ENCODE measurements at regions not wholly inside any gene's neighbourhood (a gene's known extent, or its start where the extent isn't known, plus 50 kb on each side); places are given as distances from the start of the nearest gene placed in this dataset.

DNA sequence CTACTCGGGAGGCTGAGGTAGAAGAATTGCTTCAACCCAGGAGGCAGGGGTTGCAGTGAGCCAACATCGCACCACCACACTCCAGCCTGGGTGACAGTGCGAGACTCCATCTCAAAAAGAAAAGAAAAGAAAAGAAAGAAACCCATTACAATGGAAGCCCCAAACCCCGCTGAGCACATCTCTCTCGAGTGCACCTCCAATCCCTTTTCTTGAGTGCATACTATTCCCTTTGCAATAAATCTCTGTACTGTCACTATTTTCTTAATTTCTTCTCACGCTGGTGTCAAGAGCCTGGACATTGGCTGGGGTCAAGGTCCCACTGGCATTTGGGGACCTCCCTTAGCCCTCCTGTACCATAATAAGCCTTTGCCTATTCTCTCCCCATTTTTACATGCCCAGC lies 398.4 kb upstream of the EEF2KMT start:
- no peak for DNase-seq

DNA sequence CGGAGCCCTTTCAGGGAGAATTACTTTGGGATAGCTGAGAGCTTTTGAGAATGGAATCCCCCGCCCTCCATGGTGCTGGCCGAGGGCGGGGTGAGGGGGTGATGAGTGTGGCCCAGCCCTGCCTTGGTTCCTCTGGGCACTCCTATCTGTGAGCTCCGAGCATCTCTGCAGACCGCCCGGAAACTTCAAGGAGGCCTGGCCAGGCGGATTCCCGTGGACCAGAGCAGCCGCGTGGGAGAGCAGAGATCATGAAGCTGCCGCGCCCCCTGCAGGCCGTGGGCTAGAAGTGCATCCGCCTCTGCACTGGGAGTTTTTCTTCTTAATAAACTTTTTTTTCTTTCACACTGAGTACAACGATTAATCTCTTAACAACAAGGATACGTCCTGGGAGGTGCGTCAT lies 392.9 kb upstream of the EEF2KMT start:
- DNase-seq, result no peak

DNA sequence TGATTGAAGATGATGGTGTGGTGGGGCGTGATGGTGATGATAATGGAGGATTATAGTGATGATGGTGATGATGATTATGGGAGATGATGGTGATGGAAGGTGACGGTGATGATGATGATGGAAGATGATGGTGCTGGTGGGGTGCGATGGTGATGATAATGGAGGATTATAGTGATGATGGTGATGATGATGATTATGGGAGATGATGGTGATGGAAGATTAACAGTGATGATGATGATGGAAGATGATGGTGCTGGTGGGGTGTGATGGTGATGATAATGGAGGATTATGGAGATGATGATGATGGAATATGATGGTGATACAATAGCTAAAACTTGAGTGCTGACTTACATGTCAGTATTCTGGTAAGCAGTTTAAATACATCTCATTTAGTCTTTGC lies 391.0 kb upstream of the EEF2KMT start:
- no peak for DNase-seq

DNA sequence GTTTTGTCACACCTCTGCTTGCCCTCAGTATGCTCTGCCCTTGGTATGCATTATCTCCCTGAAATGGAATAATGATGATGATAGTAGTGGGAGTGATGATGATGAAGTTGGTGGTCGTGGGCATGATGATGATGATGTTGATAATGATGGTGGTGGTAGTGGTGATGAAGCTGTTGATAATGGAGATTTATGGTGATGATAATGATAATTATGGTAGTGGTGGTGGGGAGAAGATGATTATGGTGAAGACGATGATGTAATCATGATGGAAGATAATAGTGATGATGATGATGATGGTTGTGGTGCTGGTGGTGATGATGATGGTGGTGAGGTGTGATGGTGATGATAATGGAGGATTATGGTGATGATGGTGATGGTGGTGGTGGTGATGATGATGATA lies 390.1 kb upstream of the EEF2KMT start:
- no peak for DNase-seq

DNA sequence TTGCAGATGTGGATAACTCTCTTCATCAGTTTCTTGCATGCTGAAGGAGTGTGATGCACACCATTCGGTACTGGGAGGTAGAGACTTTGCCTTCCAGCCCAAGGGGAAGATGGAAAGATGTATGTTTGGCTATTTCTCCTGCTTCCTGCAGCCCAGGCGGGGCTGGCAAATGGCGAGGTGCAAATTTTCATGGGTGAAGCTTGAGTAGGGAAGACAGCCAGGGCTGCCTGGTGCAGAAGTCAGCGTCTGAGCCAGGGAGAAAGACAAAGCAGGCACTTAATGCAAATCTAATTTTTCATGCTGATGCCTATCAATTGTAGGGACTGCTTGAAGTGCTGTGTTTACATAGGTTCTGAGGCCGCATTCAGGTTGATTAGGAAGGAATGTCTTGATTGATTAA lies 384.7 kb upstream of the EEF2KMT start:
- DNase-seq, result no peak

DNA sequence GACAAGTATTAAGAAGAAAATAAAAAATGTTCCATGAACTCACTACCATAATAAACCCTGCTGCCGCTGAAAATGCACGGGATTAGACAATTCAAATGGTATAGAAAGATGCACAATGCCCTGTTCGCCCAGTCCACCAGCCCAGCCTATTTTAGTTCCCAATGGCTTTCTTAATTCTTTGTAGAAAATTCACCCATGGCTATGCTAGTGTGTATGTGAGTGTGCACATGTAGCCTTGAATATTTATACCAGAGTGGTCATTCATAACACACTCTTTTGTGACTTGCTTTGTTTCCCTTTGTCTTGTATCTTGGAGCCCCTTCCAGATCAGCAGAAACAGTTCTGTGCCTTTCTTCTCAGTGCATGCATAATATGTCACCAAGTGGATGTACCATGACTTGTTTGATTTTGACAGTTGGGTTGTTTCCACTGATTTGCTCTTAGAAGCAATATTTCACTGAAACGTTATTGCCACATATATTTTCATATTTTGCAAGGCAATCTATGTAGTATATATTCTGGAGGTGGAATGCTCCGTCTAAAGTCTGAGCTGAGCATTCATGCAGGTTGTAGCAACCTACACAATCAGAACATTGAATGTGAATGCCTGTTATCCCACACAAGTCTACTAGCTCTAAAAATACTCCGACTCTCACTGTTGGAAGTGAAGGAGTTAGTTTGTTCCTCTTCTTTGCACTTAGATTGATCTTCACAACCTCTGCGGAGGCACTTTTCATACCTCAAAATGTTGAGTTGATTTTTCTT lies 383.0 kb upstream of the EEF2KMT start:
- no peak for DNase-seq

DNA sequence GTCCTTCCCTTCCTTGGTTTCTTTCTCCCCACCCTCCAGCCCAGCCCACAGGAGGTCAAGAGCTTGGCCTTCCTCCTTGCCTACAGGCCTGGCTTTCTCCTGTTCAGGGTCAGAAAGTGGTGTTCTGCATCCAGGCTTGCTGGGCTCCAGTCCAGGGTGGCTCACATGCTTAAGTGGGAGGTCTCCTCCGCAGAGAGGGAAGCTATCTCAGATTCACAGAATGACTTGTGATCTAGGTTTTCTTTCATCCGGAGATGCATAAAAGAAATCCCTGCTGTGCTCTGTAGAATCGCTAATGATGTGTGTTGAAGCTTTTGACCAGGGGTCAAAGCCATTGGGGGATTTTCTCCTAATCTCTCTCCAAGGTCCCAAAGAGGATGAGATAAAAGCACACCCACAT lies 382.3 kb upstream of the EEF2KMT start:
- no peak for DNase-seq

DNA sequence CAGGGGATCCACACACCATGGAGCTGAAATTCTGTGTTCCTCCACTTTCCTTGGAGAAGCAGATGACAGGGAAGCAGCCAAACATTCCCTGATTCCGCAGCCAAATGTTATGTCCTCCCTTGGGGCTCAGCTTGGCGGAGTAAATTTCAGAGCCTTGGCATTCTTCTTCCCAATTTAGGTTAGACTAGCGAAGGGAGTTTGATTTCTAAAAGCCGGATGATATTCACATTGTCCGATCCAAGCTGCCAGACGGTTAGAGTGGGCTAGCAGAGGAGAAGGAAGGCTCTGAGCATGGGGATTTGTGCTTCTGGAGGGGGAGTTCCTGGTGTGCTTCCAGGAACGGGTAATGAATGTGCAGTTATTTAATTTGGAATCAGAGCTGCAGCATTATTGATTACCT lies 380.4 kb upstream of the EEF2KMT start:
- DNase-seq, result no peak

DNA sequence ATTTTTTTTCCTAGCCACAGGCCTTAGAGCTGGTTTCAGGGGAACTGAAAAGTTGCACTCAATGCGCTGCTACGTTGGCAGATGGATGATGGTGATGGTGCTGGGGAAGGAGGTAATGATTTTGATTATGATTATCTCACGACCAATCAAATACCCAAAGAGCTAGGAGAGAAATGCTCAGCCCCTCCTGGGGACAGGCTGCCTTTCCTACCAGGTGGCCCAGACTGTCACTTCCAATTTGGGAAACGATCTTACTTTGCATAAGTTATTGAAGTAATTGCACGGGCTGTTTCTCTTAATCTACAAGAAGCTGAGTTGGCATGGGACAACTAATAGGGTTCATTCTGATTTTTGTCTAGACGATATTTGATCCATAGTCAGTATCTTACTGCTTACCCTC lies 379.7 kb upstream of the EEF2KMT start:
- DNase-seq, result no peak

DNA sequence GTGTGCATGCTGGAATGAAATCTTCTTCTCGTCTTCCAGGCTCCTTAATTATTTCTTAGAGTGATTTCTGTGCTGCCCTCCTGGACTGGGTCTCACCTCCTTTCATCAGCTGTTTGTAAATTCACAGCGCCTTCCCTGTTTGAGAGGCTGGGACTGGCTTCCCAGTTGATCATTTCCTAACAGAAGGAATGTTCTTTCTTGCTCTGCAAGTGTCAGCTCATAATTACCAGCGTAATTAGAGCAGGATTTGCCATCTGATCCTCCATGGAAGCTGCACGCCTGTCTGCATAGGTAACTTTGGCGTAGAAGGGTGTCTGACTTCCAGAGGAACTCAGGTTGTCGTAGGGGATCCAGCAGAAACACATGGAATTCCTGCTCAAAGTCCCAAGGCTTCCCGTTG lies 375.0 kb upstream of the EEF2KMT start:
- no peak for DNase-seq

DNA sequence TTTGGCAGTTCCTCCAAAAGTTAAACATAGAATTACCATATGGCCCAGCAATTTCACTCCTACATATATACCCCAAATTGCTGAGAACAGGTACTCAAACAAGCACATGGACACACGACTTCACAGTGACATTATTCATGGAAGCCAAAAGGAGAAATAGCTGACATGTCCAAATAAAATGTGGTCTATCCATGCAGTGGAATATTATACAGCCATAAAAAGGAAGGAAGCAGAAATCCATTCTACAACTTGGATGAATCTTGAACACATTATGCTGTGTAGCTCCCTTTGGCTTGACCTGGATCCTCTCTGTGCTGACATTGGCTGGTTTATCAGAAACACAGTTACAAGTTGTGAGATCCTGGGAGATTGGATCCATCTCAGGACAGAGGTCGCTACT lies 370.9 kb upstream of the EEF2KMT start:
- no peak for DNase-seq

DNA sequence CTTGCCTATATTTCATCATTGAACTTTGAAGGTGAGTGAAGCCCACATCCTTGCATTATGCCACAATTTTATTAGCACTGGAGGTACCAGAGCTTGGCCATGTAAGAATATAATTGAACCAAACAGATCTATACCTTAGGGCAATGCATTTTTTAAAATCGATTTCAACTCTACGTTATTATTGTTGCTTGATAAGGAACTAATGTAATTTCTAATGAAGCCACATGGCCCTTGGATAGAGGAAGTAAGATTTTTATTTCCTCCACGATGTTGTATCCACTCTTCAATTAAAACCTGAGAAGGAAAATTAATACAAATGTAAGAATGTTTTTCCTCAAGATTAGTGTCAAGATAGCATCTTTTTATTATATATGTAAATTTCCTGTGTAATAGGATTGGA lies 370.0 kb upstream of the EEF2KMT start:
- no peak for DNase-seq

DNA sequence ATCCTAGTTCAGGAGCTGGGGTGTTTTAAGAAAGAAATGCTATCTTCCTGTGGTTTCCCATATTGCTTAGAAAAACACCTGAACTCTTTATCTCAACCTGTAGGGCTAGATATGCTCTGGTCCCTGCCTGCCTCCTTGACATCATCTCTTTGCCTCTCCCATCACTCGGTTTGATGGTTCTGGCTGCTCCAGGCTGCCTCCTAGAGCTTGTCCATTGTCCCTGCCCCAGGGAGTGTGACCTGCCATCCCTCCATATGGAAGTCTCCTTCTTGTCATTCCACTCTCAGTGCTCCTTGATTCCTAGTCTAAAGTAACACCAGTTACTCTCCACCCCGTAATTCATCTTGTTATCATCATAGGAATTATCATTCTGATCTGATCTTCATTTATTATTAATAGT lies 369.0 kb upstream of the EEF2KMT start:
- DNase-seq, result no peak

DNA sequence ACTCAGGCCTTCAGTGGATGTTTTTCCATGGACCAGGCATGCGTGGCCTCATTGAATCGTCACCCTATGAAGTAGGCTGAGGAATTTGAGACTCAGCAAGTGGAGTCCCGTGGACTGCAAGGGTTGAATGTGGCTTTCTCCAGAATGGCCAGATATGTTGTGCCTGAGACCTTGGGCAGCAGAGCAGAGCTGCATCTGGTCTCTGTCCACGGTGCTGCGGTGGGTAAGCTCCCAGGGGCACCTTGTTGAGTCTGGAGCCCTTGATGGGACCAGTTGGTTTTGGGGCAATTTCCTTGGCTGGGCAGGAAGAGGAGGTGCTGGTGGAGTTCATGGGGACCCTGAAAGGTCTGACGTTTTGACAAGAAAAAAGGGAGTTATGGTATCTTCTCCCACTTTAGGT lies 368.1 kb upstream of the EEF2KMT start:
- DNase-seq, result no peak

DNA sequence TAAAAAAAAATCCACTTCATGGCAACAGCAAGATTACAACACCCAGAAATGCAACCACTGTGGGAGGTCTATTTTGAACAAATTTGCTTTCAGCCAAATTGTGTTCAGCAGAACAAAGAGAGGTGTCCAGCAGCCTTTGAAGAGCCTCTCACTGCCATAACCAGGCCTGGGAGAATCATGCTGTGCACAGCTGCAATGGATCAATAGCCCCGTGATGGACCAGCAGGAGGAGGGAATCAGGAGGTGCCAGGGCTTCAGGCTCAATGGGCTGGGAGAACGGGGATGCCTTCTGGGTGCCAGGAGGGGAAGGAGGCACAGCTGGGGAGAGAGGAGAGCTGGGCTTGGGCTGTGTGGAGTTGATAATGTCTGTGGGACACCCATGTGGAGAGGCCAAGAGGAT lies 366.2 kb upstream of the EEF2KMT start:
- DNase-seq, result no peak

DNA sequence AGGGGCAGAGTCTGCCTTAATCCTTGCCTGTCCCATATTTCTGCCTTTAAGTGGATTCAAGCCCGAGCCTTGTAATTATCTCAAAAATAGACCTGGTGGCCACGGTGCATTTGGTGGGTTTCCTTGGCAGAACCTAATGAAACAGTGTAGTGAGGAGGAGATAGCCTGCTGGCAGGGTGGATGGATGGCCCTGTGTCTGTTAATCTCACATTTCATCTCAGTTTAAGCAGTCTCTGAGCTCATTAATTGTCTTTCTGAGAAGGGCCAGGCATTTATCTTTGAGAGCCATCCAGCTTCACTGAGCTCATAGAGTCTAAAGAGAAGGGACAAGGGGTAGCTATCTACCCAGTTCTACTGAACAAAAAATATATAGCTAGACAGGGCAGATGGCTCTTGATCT lies 364.0 kb upstream of the EEF2KMT start:
- DNase-seq, result no peak

DNA sequence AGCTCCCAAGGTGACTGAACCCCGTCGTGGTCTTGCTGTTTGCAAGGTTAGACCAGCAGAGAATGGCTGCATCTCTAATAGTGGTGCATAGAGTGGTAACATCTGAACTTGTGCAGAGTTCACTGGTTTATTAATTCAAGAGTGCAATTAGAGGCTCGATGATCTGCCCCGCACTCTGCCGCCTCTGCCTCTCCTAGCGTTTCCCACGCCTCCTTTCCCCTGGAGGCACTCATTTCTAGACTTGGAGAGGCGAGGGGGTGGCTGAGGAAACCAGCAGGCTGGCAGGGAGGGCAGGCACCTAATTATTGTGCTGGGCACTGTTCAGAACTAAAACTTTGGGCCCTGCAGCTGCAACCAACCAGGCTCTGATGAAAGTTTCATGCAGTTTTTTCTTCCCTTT lies 363.5 kb upstream of the EEF2KMT start:
- no peak for DNase-seq

DNA sequence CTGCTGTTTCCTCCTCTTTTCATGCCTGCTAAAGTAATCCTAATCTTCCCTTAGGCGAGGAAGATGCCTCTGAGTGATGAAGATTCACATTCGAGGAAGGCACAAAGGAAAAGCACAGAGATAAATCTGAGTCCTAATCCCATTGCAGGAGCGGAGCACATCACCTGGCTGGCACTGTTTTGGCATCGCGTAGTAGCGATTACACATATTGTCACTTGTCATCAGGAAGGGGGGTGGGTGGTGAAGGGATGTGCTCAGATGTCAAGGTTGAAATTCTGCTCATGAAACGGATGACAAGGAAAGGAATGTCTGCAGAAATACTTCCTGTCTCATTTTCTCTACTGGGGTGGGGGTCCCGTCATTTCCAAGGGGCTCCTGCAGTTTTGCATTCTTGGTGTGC lies 363.1 kb upstream of the EEF2KMT start:
- no peak for DNase-seq

DNA sequence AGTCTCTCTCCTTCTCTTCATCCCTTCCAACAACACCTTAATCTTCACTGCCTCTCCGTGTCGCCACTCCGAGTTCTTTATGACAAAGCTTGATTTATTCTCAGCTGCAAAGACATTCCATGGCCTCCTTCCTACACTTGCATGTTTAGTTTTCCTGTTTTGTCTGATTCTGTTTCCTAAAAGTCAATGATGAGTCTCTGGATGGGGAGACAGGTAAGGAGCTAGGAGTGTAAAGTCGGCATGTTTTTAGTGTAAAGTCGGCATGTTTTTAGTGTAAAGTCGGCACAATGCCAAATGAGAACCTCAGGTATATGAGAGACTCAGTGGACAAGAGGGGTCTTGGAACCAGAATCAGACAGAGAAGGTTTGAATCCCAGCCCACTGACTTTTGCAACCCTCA lies 362.3 kb upstream of the EEF2KMT start:
- DNase-seq, result no peak

DNA sequence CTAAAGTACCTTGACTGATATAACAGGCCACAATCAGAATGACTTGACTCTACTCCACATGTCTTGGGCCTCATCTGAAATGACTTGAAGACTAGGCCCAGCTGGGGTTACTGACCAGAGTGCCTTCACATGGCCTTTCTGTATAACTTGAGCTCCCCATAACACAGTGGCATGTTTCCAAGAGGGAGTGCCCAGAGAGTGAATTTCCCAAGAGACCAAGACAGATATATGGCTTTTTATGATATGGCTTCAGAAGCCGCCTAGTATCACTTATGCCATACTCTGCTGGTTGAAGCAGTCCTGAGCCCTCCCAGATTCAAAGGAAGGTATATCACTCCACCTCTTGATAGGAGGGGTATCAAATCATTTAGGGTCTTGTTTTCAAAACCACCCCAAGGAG lies 357.5 kb upstream of the EEF2KMT start:
- DNase-seq, result no peak

DNA sequence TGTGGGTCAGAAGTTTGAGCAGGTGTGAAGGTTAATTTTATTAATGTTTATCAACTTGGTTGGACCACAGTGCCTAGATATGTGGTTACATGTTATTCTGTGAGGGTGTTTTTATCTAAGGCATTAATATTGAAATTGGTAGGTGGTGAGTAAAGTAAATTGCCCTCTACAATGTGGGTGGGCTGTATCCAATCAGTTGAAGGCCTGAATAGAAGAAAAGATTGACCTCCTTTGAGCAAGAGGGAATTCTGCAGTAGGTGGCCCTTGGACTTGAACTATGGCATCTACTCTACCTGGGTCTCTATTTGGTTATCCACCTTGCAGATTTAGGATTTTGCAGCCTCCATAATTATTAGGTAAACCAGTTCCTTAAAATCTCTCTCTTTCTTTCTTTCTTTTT lies 356.8 kb upstream of the EEF2KMT start:
- no peak for DNase-seq

DNA sequence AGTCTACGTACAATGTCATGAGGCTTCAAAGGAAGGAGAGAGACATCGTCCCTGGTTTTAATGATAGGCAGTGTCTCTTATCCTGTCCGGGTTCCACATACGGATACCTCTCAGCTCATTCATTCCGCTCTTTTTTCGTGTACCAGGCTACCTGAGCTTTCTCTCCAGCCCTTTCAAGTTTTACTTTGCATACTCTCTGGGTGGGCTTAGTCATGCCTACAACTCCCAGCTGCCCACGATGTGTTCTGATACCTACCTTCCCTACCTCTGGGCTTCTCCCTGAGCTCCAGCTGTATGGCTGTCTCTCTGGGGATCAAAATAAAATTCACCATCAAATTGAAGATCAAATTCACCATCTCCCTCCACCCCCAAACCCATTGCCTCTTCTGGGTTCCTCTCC lies 354.0 kb upstream of the EEF2KMT start:
- no peak for DNase-seq

DNA sequence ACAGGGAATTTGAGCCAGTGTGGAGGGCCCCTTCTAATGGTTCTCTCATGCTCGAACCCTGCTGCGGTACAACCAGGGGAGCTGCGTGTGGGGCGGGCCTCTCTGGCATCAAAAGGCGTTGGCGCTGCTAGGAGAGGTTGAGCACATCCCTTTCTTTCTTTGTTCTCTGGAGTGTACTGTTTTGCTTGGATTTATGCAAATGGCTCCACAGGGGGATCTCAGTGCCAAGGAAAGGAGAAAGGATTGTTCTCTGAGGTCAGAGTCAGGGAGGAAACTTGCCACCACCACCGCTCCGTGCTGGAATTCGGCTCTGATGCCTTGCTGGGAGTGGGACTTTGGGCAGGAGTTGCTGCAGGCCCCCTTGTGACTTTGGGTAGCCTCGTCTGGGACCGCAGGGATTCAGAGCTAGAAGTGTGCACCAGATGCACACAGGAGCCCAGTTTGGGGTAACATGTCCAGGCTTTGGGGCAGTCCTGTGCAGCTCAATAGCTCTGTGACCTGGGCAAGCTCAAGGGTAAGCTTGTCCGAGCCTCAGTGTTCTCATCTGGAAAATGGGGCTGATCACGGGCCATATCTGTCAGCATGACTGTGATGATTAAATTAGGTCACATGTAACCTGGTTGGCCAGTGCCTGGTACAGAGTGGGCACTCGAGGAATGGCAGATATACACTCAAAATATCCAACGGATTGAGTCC lies 353.0 kb upstream of the EEF2KMT start:
- DNase-seq, result no peak

DNA sequence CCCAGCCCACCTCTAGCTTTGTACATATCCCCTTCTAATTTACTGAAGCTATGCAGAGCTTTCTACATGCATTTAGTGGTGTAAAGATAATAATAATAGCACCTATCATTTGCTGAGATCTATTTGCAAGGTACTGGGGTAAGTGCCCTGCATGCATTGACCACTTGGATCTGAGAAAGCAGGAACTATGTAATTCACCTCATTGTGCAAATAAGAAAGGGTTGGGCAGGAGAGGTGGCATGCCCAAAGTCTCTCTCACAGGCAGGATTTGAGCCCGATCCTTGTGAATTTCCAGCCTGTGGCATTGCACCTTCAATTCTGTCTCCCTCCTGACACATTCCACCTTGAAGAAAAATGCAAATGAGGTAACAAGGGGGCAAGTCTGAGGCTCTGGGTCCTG lies 352.3 kb upstream of the EEF2KMT start:
- no peak for DNase-seq

DNA sequence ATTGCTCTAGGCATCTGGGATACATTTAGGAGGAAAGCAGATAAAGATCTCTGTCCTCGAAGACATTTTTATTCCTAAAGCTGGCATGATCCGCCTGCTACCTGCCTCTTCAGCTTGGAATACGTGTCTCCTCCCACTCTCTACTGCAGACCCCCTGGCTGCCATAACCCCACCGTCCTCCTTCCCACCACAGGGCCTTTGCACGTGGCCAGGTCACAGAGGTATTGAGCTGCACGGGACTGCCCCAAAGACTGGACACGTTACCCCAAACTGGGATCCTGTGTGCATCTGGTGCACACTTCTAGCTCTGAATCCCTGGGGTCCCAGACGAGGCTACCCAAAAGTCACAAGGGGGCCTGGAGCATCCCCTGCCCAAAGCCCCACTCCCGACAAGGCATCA lies 351.2 kb upstream of the EEF2KMT start:
- no peak for DNase-seq
